ENCODE measurements at regions not wholly inside any gene's neighbourhood (a gene's known extent, or its start where the extent isn't known, plus 50 kb on each side); places are given as distances from the start of the nearest gene placed in this dataset.

GRCh38 chr6:144534180-144534579, 249.0 kb downstream of the UTRN start:
- TF ChIP-seq CTCF (IDR thresholded peaks at IDR 0.05): no peak
- Histone ChIP-seq H3K4me3 (no peak overlapping the region), H3K4me1 (no peaks in the 10 kb centered on the region), H3K9me3 (no peaks in the 10 kb centered on the region), H3K9ac (ENCODE audit: low read depth in 2 of 2, low read length in 2 of 2) (no peak overlapping the region), H3K36me3 (no peaks in the 10 kb centered on the region), H3K27me3 (no peaks in the 10 kb centered on the region), H3K27ac (no peak overlapping the region)
- no peak for DNase-seq
- intact Hi-C loops (cut with DNase I): no loop called here

GRCh38 chr6:144535630-144536029, 250.5 kb downstream of the UTRN start:
- Histone ChIP-seq H3K27me3 (no peaks in the 10 kb centered on the region), H3K4me1 (no peaks in the 10 kb centered on the region), H3K9ac (ENCODE audit: low read depth in 2 of 2, low read length in 2 of 2) (no peak overlapping the region), H3K9me3 (no peaks in the 10 kb centered on the region), H3K27ac (no peak overlapping the region), H3K36me3 (no peaks in the 10 kb centered on the region), H3K4me3 (no peak overlapping the region)
- intact Hi-C loops (cut with DNase I): no loop called here
- DNase-seq: no peak
- TF ChIP-seq CTCF (IDR thresholded peaks at IDR 0.05): no peak

GRCh38 chr6:144536079-144536478, 250.9 kb downstream of the UTRN start:
- Histone ChIP-seq H3K4me3 (no peak overlapping the region), H3K27ac (no peak overlapping the region), H3K4me1 (no peaks in the 10 kb centered on the region), H3K36me3 (no peaks in the 10 kb centered on the region), H3K9me3 (no peaks in the 10 kb centered on the region), H3K27me3 (no peaks in the 10 kb centered on the region), H3K9ac (ENCODE audit: low read depth in 2 of 2, low read length in 2 of 2) (no peak overlapping the region)
- intact Hi-C loops (cut with DNase I): no loop called here
- no peak for DNase-seq
- TF ChIP-seq CTCF (IDR thresholded peaks at IDR 0.05): no peak

GRCh38 chr6:144543006-144543871, 258.1 kb downstream of the UTRN start:
- Histone ChIP-seq H3K4me1 (no peaks in the 10 kb centered on the region), H3K9me3 (no peaks in the 10 kb centered on the region), H3K27me3 (no peaks in the 10 kb centered on the region), H3K27ac (no peak overlapping the region), H3K36me3 (no peaks in the 10 kb centered on the region), H3K9ac (ENCODE audit: low read depth in 2 of 2, low read length in 2 of 2) (no peak overlapping the region), H3K4me3 (no peak overlapping the region)
- intact Hi-C loops (cut with DNase I): no loop called here
- no peak for TF ChIP-seq CTCF (IDR thresholded peaks at IDR 0.05)
- DNase-seq: no peak

GRCh38 chr6:144544266-144544830, 259.2 kb downstream of the UTRN start:
- intact Hi-C loops (cut with DNase I): no loop called here
- H3K36me3 ChIP-seq: no peaks in the 10 kb centered on the region
- no peaks in the 10 kb centered on the region for H3K9me3 ChIP-seq

More at GRCh38 chr6:144544266-144544830, 259.2 kb downstream of the UTRN start:
- H3K27ac ChIP-seq: no peak overlapping the region
- no peak for DNase-seq
- no peaks in the 10 kb centered on the region for H3K4me1 ChIP-seq
- H3K9ac ChIP-seq (ENCODE audit: low read depth in 2 of 2, low read length in 2 of 2): no peak overlapping the region
- H3K4me3 ChIP-seq: no peak overlapping the region
- TF ChIP-seq CTCF (IDR thresholded peaks at IDR 0.05): no peak
- no peaks in the 10 kb centered on the region for H3K27me3 ChIP-seq
